Glutamatergic neuron (in vitro differentiated cells): ENCODE measurements at regions not wholly inside any gene's neighbourhood (a gene's known extent, or its start where the extent isn't known, plus 50 kb on each side); places are given as distances from the start of the nearest gene placed in this dataset.
A peak's percentile ranks its signal among the peaks of the same experiment; 100 is the strongest.

Experiments
- DNase-seq: peaks from one replicate; pipeline ENCODE4 v3.0.0; 2022
- H3K27ac Mint-ChIP-seq: one replicate; pipeline ENCODE4 v1.8.0; 2020; ENCODE audit warnings: mild to moderate bottlenecking, mixed read lengths, inconsistent platforms; ENCODE audit not compliant: unreplicated experiment
- H3K27me3 Mint-ChIP-seq: one replicate; pipeline ENCODE4 v1.8.0; 2020; ENCODE audit warnings: mild to moderate bottlenecking, moderate library complexity, mixed read lengths, inconsistent platforms; ENCODE audit not compliant: unreplicated experiment
- H3K36me3 Mint-ChIP-seq: one replicate; pipeline ENCODE4 v1.8.0; 2020; ENCODE audit warnings: mild to moderate bottlenecking, mixed read lengths, inconsistent platforms; ENCODE audit not compliant: unreplicated experiment
- H3K4me1 Mint-ChIP-seq: one replicate; pipeline ENCODE4 v1.8.0; 2020; ENCODE audit warnings: mild to moderate bottlenecking, low read depth, mixed read lengths, inconsistent platforms; ENCODE audit not compliant: unreplicated experiment
- H3K4me3 Mint-ChIP-seq: one replicate; pipeline ENCODE4 v1.8.0; 2020; ENCODE audit warnings: mild to moderate bottlenecking, mixed read lengths, inconsistent platforms; ENCODE audit not compliant: unreplicated experiment
- H3K9me3 Mint-ChIP-seq: one replicate; pipeline ENCODE4 v1.8.0; 2020; ENCODE audit warnings: mild to moderate bottlenecking, moderate library complexity, mixed read lengths, inconsistent platforms; ENCODE audit not compliant: unreplicated experiment
- TF ChIP-seq, protein P1 (sequence below): fragments of 200-600 bp; sonication (generic); IDR thresholded peaks from one replicate; pipeline ENCODE4 v1.5.0; 2021; ENCODE audit not compliant: partially characterized antibody, unreplicated experiment

GRCh38 chr5:124200381-124200780, 546.1 kb downstream of the ZNF608 start:
- TF ChIP-seq, protein P1, sequence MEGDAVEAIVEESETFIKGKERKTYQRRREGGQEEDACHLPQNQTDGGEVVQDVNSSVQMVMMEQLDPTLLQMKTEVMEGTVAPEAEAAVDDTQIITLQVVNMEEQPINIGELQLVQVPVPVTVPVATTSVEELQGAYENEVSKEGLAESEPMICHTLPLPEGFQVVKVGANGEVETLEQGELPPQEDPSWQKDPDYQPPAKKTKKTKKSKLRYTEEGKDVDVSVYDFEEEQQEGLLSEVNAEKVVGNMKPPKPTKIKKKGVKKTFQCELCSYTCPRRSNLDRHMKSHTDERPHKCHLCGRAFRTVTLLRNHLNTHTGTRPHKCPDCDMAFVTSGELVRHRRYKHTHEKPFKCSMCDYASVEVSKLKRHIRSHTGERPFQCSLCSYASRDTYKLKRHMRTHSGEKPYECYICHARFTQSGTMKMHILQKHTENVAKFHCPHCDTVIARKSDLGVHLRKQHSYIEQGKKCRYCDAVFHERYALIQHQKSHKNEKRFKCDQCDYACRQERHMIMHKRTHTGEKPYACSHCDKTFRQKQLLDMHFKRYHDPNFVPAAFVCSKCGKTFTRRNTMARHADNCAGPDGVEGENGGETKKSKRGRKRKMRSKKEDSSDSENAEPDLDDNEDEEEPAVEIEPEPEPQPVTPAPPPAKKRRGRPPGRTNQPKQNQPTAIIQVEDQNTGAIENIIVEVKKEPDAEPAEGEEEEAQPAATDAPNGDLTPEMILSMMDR: no peak
- Mint-ChIP-seq H3K27ac (no peak overlapping the region), H3K4me3 (no peak overlapping the region), H3K4me1 (peaks cover 4% of the 10 kb centered on the region), H3K27me3 (peaks cover 4% of the 10 kb centered on the region), H3K36me3 (peaks cover 14% of the 10 kb centered on the region), H3K9me3 (peaks cover 5% of the 10 kb centered on the region)
- DNase-seq: no peak

DNA sequence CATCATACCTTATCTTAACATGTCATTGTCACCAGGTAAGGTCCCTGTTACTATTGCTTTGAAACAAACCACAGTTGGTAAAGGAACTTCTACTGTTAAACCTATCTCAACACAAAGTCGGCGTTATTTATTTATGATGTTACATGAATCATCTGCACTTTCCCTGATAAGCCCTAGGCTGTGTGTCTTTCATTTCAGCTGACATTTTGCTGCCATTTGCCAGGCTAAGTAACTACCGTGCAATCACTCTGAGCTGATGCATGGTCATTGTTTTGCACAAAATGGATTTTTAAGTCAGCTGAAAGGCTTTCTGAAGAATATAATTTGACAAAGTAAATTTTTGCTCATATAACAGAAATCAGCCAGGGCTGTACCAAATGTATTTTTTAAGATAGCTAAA, 546.5 kb downstream of the ZNF608 start:
- H3K9me3 Mint-ChIP-seq: peaks cover 5% of the 10 kb centered on the region
- peaks cover 14% of the 10 kb centered on the region for H3K36me3 Mint-ChIP-seq
- no peak overlapping the region for H3K27ac Mint-ChIP-seq
- peaks cover 8% of the 10 kb centered on the region for H3K4me1 Mint-ChIP-seq
- H3K27me3 Mint-ChIP-seq: peaks cover 4% of the 10 kb centered on the region
- DNase-seq: no peak
- TF ChIP-seq, protein P1: no peak
- H3K4me3 Mint-ChIP-seq: no peak overlapping the region

- H3K36me3 Mint-ChIP-seq: no peaks in the 10 kb centered on the region
- no peaks in the 10 kb centered on the region for H3K27me3 Mint-ChIP-seq
- no peak overlapping the region for H3K27ac Mint-ChIP-seq
- DNase-seq: no peak
- H3K4me1 Mint-ChIP-seq: peaks cover 17% of the 10 kb centered on the region
- H3K4me3 Mint-ChIP-seq: no peak overlapping the region
- no peaks in the 10 kb centered on the region for H3K9me3 Mint-ChIP-seq
- TF ChIP-seq, protein P1: no peak
These were observed 551.0 kb downstream of the ZNF608 start for GRCh38 chr5:124195411-124195810.

DNA sequence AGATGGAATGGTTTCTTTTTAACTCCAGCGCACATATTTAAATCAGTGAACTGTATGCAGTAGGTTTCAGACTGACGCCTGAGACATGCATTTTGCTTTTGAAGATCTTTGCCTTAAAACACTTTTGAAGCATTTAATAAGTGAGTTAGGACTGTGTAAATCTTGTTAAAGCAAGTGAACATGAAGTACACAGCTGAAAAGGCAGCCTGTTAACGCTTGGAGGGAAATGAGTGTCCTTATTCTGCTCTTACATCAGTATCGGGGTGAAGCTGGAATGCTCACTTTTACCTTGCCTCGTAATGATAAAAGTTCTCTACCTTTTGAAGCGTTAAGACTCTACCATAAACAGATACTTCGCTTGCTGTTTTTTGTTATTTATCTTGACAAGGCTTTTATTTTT, 552.2 kb downstream of the ZNF608 start:
- no peak for DNase-seq

DNA sequence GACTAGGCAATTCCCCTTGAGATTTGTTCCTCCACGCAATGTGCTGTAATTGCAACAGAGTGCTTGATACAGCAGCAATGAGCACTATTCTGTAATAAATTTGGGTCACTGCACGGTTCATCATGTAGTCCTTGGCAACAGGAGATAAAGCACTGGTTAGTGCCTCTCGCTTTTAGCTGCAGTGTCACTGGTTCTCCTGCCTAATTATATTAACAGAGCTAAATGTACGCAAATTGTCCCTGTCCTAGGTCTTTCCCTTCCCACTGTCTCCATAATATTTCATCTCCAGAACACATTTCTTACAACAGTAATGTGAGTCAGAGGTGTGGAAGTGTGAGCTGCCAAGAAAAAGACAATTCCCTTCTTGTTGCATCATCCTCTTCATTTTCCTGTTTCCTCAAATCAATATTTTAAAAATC, 553.1 kb downstream of the ZNF608 start:
- no peak for DNase-seq
- Mint-ChIP-seq H3K9me3 (no peaks in the 10 kb centered on the region), H3K4me1 (peaks cover 17% of the 10 kb centered on the region), H3K27ac (peak overlapping the region; percentile 54), H3K27me3 (no peaks in the 10 kb centered on the region), H3K36me3 (no peaks in the 10 kb centered on the region), H3K4me3 (no peak overlapping the region)
- TF ChIP-seq, protein P1: no peak

More for the DNA sequence above, 552.2 kb downstream of the ZNF608 start:
- Mint-ChIP-seq H3K4me3 (no peak overlapping the region), H3K36me3 (no peaks in the 10 kb centered on the region), H3K4me1 (peaks cover 17% of the 10 kb centered on the region), H3K9me3 (no peaks in the 10 kb centered on the region), H3K27ac (no peak overlapping the region), H3K27me3 (no peaks in the 10 kb centered on the region)
- TF ChIP-seq, protein P1: no peak
